T-helper 1 cell treated with Interleukin-12 subunit alpha and Interleukin-12 subunit beta and Interleukin-4 antibody, amounts not matched to agents 30 μg/mL and 1 μg/mL, for 36 hours (primary cell): ENCODE measurements at regions not wholly inside any gene's neighbourhood (a gene's known extent, or its start where the extent isn't known, plus 50 kb on each side); places are given as distances from the start of the nearest gene placed in this dataset.

ENCODE experiments used
- H3K27ac Mint-ChIP-seq: one replicate; pipeline ENCODE4 v1.8.0; 2021; ENCODE audit warnings: mild to moderate bottlenecking, mixed read lengths
- H3K27me3 Mint-ChIP-seq: one replicate; pipeline ENCODE4 v1.8.0; 2021; ENCODE audit warnings: low read depth, mixed read lengths
- H3K36me3 Mint-ChIP-seq: one replicate; pipeline ENCODE4 v1.8.0; 2021; ENCODE audit warnings: low read depth, mixed read lengths
- H3K4me1 Mint-ChIP-seq: one replicate; pipeline ENCODE4 v1.8.0; 2021; ENCODE audit warnings: low read depth, mixed read lengths
- H3K4me3 Mint-ChIP-seq: one replicate; pipeline ENCODE4 v1.8.0; 2021; ENCODE audit warnings: mild to moderate bottlenecking, moderate library complexity, mixed read lengths
- H3K9me3 Mint-ChIP-seq: one replicate; pipeline ENCODE4 v1.8.0; 2021; ENCODE audit warnings: mixed read lengths

DNA sequence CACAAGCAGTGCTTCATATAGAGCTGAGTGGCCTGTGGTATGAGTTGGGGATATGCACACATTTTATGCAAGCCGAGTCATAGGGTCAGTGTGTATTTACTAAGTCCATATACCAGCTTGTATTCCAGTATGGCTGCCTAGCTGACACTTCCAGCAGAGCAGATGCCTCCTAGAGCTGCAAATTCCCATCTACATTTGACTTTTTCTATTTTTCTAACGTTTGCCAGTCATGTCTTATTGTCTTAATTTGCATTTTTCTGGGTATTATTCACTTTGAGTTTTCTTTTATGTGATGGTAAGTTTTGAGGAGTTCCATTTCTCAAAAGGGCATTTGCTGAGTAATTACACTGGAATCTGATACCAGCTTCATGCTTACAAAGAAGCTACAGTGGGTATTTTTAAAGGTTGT, 334.5 kb upstream of the CDH2 start:
- H3K4me3 Mint-ChIP-seq, result no peak overlapping the region
- no peaks in the 10 kb centered on the region for H3K4me1 Mint-ChIP-seq
- H3K36me3 Mint-ChIP-seq, result no peaks in the 10 kb centered on the region
- peaks cover 7% of the 10 kb centered on the region for H3K9me3 Mint-ChIP-seq
- no peak overlapping the region for H3K27ac Mint-ChIP-seq
- no peaks in the 10 kb centered on the region for H3K27me3 Mint-ChIP-seq

DNA sequence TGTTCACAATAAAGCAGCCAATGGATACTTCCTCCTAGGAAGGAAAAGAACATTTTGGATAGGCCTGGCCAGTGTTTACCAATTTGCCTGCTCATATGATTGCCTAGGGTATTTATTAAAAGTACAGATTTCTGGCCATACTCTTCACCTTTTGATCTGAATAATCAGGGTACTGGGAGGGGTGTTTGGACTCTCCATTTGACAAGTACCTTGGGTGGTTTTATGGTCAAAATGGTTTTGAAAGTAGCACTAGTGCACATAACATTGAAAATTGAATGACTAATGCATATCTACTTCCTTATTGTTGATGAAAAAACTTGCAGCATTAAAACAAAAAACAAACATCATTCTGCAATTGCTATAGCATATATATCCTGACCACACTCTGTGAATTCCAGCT, 333.3 kb upstream of the CDH2 start:
- Mint-ChIP-seq H3K27me3 (no peaks in the 10 kb centered on the region), H3K27ac (no peak overlapping the region), H3K9me3 (peaks cover 7% of the 10 kb centered on the region), H3K36me3 (no peaks in the 10 kb centered on the region), H3K4me1 (no peaks in the 10 kb centered on the region), H3K4me3 (no peak overlapping the region)

DNA sequence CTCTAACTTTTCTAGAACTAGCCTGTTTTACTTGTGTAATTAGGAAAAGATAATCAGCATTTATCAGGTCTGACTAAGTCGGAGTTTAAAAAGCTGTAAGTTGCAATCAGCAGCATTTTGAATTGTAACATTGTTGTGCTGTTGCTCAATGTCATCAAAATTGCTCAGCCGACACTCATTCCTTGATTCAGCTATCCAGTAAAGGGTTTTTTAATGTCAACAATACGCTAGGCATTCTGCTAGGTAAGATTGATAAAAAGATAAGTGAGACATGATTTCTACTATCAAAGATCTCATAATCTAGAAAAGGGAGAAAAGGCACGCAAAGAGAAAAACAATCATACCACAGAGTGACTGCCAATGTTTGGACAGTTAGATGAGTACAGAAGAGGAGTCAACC, 327.1 kb upstream of the CDH2 start:
- Mint-ChIP-seq H3K4me1 (no peaks in the 10 kb centered on the region), H3K9me3 (peaks cover 13% of the 10 kb centered on the region), H3K27me3 (no peaks in the 10 kb centered on the region), H3K27ac (no peak overlapping the region), H3K4me3 (no peak overlapping the region), H3K36me3 (no peaks in the 10 kb centered on the region)

DNA sequence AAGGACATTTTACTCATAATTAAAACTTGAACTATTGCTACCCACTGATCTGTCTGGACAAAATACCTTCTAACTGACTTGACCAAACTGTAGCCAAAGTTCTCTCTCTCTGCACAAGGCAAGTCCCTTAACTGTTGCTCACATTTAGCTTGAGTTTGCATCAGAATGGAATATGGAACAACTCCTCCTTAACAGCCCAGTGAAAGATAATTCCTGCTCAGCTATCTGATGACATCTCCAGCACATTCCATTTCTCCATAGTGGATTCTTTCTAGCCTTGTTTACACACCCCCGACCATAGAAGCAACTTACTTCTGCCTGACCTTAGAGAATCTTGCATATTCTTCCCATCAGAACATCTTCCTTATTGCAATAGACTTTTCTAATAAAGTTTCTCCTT, 317.2 kb upstream of the CDH2 start:
- Mint-ChIP-seq H3K9me3 (peaks cover 6% of the 10 kb centered on the region), H3K4me1 (no peaks in the 10 kb centered on the region), H3K27ac (no peak overlapping the region), H3K4me3 (no peak overlapping the region), H3K36me3 (no peaks in the 10 kb centered on the region), H3K27me3 (no peaks in the 10 kb centered on the region)

DNA sequence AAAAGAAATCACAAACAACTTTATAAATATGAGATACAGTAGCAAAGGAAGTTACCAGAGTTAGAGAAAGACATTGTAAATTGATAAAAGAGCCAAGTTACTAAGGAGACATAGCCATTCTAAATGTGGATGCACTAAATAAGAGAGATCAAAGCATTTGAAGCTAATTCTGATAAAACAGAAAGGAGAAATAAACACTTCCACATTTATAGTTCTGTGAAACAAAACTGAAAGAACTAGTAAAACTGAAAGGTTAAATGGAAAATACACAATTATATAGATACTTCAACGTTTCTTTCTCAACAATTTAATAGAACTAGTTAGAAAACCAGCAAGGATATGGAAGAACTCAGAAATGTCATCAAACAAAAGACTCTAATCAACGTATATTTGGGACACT, 309.0 kb upstream of the CDH2 start:
- Mint-ChIP-seq H3K36me3 (no peaks in the 10 kb centered on the region), H3K27ac (no peak overlapping the region), H3K4me3 (no peak overlapping the region), H3K4me1 (no peaks in the 10 kb centered on the region), H3K9me3 (peaks cover 42% of the 10 kb centered on the region), H3K27me3 (no peaks in the 10 kb centered on the region)

DNA sequence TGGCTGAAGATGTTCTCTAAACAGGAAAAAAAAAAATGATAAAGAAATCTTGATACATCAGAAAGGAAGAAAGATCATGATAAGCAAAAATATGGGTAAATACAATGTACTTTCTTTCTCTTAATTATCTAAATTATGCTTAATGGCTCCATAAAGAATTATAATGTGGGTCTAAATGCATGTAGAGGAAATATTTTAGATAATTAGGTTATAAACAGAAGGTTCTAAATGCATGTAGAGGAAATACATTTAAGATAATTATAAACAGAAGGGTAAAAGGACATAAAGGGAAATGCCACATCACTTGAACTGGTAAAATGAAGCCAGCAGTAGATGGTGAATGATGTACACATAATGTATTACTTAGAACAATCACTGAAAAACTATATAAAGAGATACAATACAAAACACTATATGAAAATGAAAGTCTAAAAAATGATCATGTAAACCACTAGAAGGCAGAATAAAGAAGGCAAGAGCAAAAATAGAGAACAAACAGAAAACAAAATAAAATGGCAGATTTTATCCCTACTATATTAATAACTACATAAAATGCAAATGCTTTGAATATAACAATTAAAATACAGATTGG, 308.4 kb upstream of the CDH2 start:
- Mint-ChIP-seq H3K9me3 (peaks cover 42% of the 10 kb centered on the region), H3K4me1 (no peaks in the 10 kb centered on the region), H3K36me3 (no peaks in the 10 kb centered on the region)

DNA sequence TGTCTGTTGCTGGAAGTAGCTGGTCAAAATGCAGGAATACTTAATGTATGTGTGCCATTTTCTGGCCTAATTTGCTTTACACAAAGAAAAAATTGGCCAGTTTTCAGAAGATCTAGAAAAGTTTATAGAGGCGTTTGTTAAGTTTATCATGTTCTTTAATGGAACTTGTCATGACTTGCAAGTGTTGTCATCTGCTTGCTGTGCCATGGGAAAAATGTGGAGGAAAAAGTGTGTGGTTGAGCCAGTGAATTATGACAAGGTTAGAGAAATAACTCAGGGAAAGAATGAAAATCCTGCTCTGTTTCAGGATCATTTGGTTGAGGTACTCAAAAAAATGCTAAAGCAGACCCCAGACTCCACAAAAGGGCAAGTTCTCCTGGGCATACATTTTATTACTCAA, 301.6 kb upstream of the CDH2 start:
- Mint-ChIP-seq H3K27ac (no peak overlapping the region), H3K27me3 (no peaks in the 10 kb centered on the region), H3K4me1 (no peaks in the 10 kb centered on the region)

More for the DNA sequence above, 308.4 kb upstream of the CDH2 start:
- H3K4me3 Mint-ChIP-seq, result no peak overlapping the region
- H3K27ac Mint-ChIP-seq, result no peak overlapping the region
- no peaks in the 10 kb centered on the region for H3K27me3 Mint-ChIP-seq

DNA sequence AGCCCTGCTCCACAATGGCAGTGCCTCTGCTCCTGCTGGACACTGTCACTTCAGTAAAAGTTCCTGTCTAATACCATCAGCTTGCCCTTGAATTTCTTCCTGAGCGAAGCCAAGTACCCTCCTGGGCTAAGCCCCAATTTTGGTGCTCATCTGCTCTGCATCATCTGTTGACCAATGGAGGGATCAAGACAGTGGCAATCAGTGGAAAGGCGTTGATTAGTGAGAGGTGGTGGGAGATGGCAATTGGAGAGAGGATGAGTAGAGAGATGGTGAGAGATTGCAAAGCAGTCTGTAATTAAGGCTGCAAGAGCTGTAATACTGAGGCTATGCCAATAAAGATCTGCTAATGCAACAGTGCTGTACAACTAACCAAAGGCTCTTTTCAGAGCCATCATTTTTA, 299.4 kb upstream of the CDH2 start:
- Mint-ChIP-seq H3K9me3 (peaks cover 33% of the 10 kb centered on the region), H3K27ac (no peak overlapping the region), H3K36me3 (no peaks in the 10 kb centered on the region), H3K4me3 (no peak overlapping the region), H3K27me3 (no peaks in the 10 kb centered on the region), H3K4me1 (no peaks in the 10 kb centered on the region)

More for the DNA sequence above, 301.6 kb upstream of the CDH2 start:
- no peak overlapping the region for H3K4me3 Mint-ChIP-seq
- no peaks in the 10 kb centered on the region for H3K36me3 Mint-ChIP-seq
- H3K9me3 Mint-ChIP-seq, result peaks cover 32% of the 10 kb centered on the region

DNA sequence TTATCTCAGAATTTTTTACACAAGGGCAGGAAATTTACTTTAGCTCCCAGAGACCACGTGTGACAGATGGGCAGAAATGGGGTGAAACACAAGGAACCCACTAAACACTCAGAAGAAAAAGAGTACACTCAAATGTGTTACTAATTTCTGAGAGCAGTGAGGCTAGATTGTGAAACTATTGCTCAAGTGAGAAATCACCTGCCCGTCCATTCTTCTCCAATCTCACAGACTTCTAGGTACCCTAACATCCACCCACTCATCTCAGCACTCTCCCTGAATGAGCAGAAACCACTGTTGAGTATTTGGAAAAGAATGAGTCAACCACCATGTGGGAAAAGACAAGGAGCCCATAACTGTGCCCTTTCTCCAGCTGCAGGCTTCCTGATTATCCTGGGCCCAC, 293.0 kb upstream of the CDH2 start:
- Mint-ChIP-seq H3K9me3 (peaks cover 22% of the 10 kb centered on the region), H3K27ac (no peak overlapping the region)

DNA sequence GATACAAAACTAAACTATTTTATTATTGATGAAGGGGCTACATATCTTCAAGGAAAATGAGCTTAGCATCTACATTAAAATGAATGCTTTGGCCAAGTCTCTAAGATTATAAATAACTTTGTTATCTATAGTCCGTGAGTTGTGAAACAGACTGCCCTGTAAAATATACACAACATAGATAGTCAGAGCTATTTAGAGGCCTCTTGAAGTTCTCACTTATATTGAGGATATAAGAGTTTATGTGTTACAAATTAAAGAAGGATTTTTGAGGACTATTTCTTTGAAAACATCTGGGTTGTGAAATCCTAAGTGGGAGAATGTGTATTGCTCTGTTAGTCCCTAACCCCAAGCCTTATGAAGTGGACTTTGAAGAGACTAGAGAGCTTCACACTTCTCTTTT, 292.0 kb upstream of the CDH2 start:
- H3K27me3 Mint-ChIP-seq, result no peaks in the 10 kb centered on the region
- H3K4me3 Mint-ChIP-seq, result no peak overlapping the region
- H3K27ac Mint-ChIP-seq, result no peak overlapping the region
- H3K36me3 Mint-ChIP-seq, result no peaks in the 10 kb centered on the region
- no peaks in the 10 kb centered on the region for H3K4me1 Mint-ChIP-seq
- H3K9me3 Mint-ChIP-seq, result peaks cover 21% of the 10 kb centered on the region

More for the DNA sequence above, 293.0 kb upstream of the CDH2 start:
- H3K4me3 Mint-ChIP-seq, result no peak overlapping the region
- no peaks in the 10 kb centered on the region for H3K27me3 Mint-ChIP-seq
- H3K36me3 Mint-ChIP-seq, result no peaks in the 10 kb centered on the region
- H3K4me1 Mint-ChIP-seq, result no peaks in the 10 kb centered on the region

DNA sequence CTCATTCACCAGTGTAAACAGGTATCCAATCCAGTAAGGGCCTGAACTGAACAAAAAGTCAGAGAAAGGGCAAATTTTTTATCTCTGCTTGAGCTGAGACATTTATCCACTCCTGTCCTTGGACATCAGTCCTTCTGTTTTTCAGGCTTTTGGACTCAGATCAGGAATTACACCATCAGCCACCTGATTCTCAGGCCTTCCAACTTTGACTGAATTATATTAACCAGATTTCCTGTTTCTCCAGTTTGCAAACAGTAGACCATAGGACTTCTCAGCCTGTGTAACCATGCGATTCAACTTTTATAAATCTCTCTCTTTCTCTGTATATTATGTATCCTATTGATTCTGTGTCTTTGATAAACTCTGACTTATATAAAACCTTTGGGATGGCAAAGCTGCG, 289.3 kb upstream of the CDH2 start:
- H3K27me3 Mint-ChIP-seq, result no peaks in the 10 kb centered on the region
- no peak overlapping the region for H3K4me3 Mint-ChIP-seq
- H3K27ac Mint-ChIP-seq, result no peak overlapping the region
- no peaks in the 10 kb centered on the region for H3K4me1 Mint-ChIP-seq
- H3K9me3 Mint-ChIP-seq, result peaks cover 11% of the 10 kb centered on the region
- H3K36me3 Mint-ChIP-seq, result no peaks in the 10 kb centered on the region

DNA sequence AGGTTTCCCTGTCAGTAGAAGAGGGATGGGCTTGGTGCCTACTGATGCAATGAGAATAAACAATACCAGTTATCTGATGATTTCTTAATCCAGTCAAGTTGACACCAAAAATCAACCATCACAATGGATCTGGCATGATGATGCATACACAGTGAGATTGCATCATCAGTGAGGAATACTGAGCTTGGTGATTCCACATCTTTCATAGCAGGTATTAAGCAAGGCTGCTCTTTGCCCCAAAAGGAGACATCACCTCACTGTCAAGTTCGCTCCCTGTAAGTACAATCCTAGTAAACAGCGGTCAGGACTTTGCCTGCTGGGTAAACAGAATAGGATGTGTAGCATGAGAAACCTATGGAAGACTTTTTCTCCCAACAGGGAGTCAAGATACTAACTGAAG, 282.7 kb upstream of the CDH2 start:
- Mint-ChIP-seq H3K27me3 (no peaks in the 10 kb centered on the region), H3K4me3 (no peak overlapping the region), H3K4me1 (no peaks in the 10 kb centered on the region), H3K36me3 (no peaks in the 10 kb centered on the region), H3K9me3 (peaks cover 10% of the 10 kb centered on the region), H3K27ac (no peak overlapping the region)

DNA sequence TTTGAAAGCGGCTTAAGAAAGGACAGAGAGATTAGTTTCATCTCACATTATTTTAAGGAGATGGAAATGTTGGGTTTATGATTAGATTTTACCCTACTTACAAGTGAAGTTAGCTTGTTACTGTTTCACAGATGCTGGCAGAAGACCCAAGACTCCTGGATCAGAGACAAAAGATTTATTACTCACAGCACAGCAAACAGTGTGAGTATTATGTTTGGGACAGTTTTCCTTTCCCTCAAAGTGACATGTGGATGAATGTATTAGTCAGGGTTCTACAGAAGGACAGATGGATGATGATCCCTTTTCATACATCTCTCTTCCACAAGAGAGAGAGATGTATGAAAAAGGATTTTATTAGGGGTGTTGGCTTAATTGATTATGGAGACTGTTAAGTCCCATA, 281.8 kb upstream of the CDH2 start:
- H3K36me3 Mint-ChIP-seq, result no peaks in the 10 kb centered on the region
- H3K4me3 Mint-ChIP-seq, result no peak overlapping the region
- peaks cover 11% of the 10 kb centered on the region for H3K9me3 Mint-ChIP-seq
- H3K27ac Mint-ChIP-seq, result no peak overlapping the region
- no peaks in the 10 kb centered on the region for H3K4me1 Mint-ChIP-seq
- no peaks in the 10 kb centered on the region for H3K27me3 Mint-ChIP-seq

DNA sequence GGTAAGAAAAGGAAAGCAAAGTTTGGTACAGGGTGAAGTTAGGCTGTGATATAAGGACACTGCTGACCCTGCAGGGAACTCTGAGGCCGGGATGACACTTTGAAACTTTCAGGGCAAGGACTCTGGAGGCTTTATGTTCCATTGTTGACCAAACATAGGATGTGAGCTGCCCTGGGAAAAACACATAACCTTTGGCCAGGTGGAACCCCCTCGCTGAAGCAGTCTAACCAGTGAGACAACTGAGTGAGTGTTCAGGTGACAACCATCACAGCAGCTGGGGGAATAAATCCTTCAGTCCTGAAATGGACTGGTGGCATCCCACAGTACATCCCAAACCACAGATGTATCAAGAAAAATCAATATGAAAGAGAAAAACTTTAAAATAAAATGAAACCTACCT, 280.9 kb upstream of the CDH2 start:
- peaks cover 11% of the 10 kb centered on the region for H3K9me3 Mint-ChIP-seq
- H3K4me3 Mint-ChIP-seq, result no peak overlapping the region
- no peaks in the 10 kb centered on the region for H3K36me3 Mint-ChIP-seq
- no peak overlapping the region for H3K27ac Mint-ChIP-seq
- no peaks in the 10 kb centered on the region for H3K27me3 Mint-ChIP-seq
- H3K4me1 Mint-ChIP-seq, result no peaks in the 10 kb centered on the region

DNA sequence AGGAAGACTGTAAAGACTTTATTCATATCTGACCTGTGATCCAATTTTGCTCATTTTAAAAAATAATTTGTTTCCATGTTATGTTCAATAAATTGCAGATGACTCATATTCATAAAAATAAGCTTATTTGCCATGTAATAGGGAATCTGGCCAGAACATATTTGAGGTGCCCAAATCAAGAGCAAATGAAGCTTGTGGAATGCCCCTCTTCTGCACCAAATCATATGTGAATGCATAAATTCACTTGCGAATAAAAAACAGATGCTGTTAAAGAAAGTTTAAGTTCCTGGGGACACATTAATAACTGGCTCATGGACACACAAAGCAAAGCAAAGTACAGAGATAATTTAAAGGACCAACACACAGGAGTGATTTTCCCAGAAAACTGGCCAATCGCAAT, 279.0 kb upstream of the CDH2 start:
- H3K4me1 Mint-ChIP-seq, result no peaks in the 10 kb centered on the region
- peaks cover 12% of the 10 kb centered on the region for H3K9me3 Mint-ChIP-seq

DNA sequence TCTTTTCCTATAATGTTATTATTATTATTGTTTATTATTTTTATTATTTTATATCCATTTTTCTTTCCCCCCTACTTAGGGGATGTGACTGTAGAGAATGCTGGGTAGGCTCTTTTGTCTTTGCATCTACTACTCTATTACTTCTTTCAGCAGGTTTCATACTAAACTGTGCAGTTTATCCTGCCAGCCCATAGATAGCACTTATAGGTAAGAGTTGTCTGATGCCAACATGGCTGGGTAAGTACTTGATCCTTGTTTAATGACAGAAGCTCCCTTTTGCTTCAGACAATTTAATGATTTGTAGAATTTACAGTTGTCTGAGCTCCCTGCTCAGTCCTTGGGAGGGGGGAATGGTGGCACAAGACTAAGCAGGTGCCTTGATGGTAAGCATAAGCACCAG, 262.9 kb upstream of the CDH2 start:
- H3K4me3 Mint-ChIP-seq, result no peak overlapping the region

More for the DNA sequence above, 279.0 kb upstream of the CDH2 start:
- Mint-ChIP-seq H3K4me3 (no peak overlapping the region), H3K27ac (no peak overlapping the region), H3K27me3 (no peaks in the 10 kb centered on the region), H3K36me3 (no peaks in the 10 kb centered on the region)

More for the DNA sequence above, 262.9 kb upstream of the CDH2 start:
- Mint-ChIP-seq H3K27ac (no peak overlapping the region), H3K4me1 (no peaks in the 10 kb centered on the region), H3K27me3 (no peaks in the 10 kb centered on the region), H3K9me3 (peaks cover 28% of the 10 kb centered on the region), H3K36me3 (no peaks in the 10 kb centered on the region)
